Neural progenitor cell (in vitro differentiated cells): ENCODE measurements at regions not wholly inside any gene's neighbourhood (a gene's known extent, or its start where the extent isn't known, plus 50 kb on each side); places are given as distances from the start of the nearest gene placed in this dataset.

Experiments used
- CTCF ChIP-seq: fragments of 200-600 bp; sonication (generic); IDR thresholded peaks from 2 replicates; pipeline ENCODE4 v1.5.1; 2017; ENCODE audit warnings: antibody characterized with exemption, mild to moderate bottlenecking
- EZH2phosphoT487 ChIP-seq: fragments of 200-600 bp; sonication (generic); IDR thresholded peaks from 2 replicates; pipeline ENCODE4 v1.6.1; 2017; ENCODE audit warnings: antibody characterized with exemption

- TF ChIP-seq CTCF (no peak), EZH2phosphoT487 (no peak)
Measured at GRCh38 chr21:23245255-23245654, 2247.0 kb downstream of the NCAM2 start.
